ENCODE measurements at regions not wholly inside any gene's neighbourhood (a gene's known extent, or its start where the extent isn't known, plus 50 kb on each side); places are given as distances from the start of the nearest gene placed in this dataset.

- POLR2A ChIA-PET: no interaction called here
- FAIRE-seq (no peak), DNase-seq (ENCODE audit: low read depth in 1 of 2, low spot score in 1 of 2) (no peak), ATAC-seq (no peak)
- H3K4me3 ChIP-seq: no peak overlapping the region
- CTCF ChIA-PET: interaction anchor here (0.5 kb wide), 1 partner anchor 9 kb away, joined by 3 read pairs; no protein-coding TSS in a partner anchor
- H3K9me3 ChIP-seq: no peaks in the 10 kb centered on the region
- whole genome bisulfite sequencing (ENCODE audit: missing lambda C conversion rate): 56% methylated on average over 2 of the region's 2 CpGs
- H3K4me1 ChIP-seq: no peaks in the 10 kb centered on the region
- no peak overlapping the region for H3K4me2 ChIP-seq
- H3K27ac ChIP-seq: no peak overlapping the region
- TF ChIP-seq HES2 (IDR thresholded peaks at IDR 0.05) (no peak), JUNB (IDR thresholded peaks at IDR 0.05) (no peak), TP53 (CRISPR knock-in tag; IDR thresholded peaks at IDR 0.05) (no peak), HOXB13 (CRISPR knock-in tag; IDR thresholded peaks at IDR 0.05; ENCODE audit: low read depth) (no peak), RAD21 (conservative IDR thresholded peaks at IDR 0.05 in 1 of 2, IDR thresholded peaks at IDR 0.05 in 1 of 2) (no peak), RNF2 (IDR thresholded peaks at IDR 0.05; ENCODE audit: borderline replicate concordance, low read depth) (no peak), GATA3 (IDR thresholded peaks at IDR 0.05; ENCODE audit: borderline replicate concordance) (no peak), REST (IDR thresholded peaks at IDR 0.05) (no peak), JUN (IDR thresholded peaks at IDR 0.05) (no peak), TFCP2L1 (CRISPR knock-in tag; IDR thresholded peaks at IDR 0.05) (no peak), RFX5 (IDR thresholded peaks at IDR 0.05) (no peak), EHF (CRISPR knock-in tag; IDR thresholded peaks at IDR 0.05) (no peak), E2F6 (IDR thresholded peaks at IDR 0.05; ENCODE audit: borderline replicate concordance, low read depth) (no peak), MAX (IDR thresholded peaks at IDR 0.05) (no peak)
These were observed 56.4 kb upstream of the CNKSR3 start for GRCh38 chr6:154566866-154567265.

GRCh38 chr6:154567695-154568220 is 57.3 kb upstream of the CNKSR3 start:
- H3K27ac ChIP-seq: no peak overlapping the region
- TF ChIP-seq BCL3 (IDR thresholded peaks at IDR 0.05) (no peak), REST (IDR thresholded peaks at IDR 0.05) (no peak), HOXB5 (CRISPR knock-in tag; IDR thresholded peaks at IDR 0.05) (no peak)
- no peaks in the 10 kb centered on the region for H3K4me1 ChIP-seq
- DNase-seq (ENCODE audit: low read depth in 1 of 2, low spot score in 1 of 2): no peak
- POLR2A ChIA-PET: no interaction called here
- H3K4me2 ChIP-seq: no peak overlapping the region
- H3K4me3 ChIP-seq: no peak overlapping the region
- 58% methylated on average over 6 of the region's 6 CpGs for WGBS (ENCODE audit: missing lambda C conversion rate)
- FAIRE-seq: no peak
- CTCF ChIA-PET: no interaction called here
- no peak for ATAC-seq
- H3K9me3 ChIP-seq: no peaks in the 10 kb centered on the region

Measured in A549 (cell line).